Activated CD4-positive, CD25-positive, alpha-beta regulatory T cell treated with anti-CD3 and anti-CD28 coated beads, Interleukin-2, amount 50 U/mL, for 24 hours (primary cell): ENCODE measurements at regions not wholly inside any gene's neighbourhood (a gene's known extent, or its start where the extent isn't known, plus 50 kb on each side); places are given as distances from the start of the nearest gene placed in this dataset.

Source experiments
- ATAC-seq, 2 donors: fragments of 150-1000 bp; cut with Tn5 transposase; one replicate each; pipeline ENCODE4 v1.10.0; 2021; ENCODE audit warnings: mild to moderate bottlenecking in 1 of 2, moderate library complexity in 1 of 2

GRCh38 chr11:81497202-81497804 lies 1236.4 kb downstream of the FAM181B start:
- no peak for ATAC-seq

- ATAC-seq = no peak
Measured at GRCh38 chr11:81496601-81497000, 1237.1 kb downstream of the FAM181B start.

GRCh38 chr11:81495699-81496292 lies 1237.9 kb downstream of the FAM181B start:
- no peak for ATAC-seq

- no peak for ATAC-seq
Measured at GRCh38 chr11:81494431-81494830, 1239.2 kb downstream of the FAM181B start.

- ATAC-seq = no peak
Measured at GRCh38 chr11:81492923-81493445, 1240.7 kb downstream of the FAM181B start.

- ATAC-seq = no peak
Measured at GRCh38 chr11:81487109-81487508, 1246.6 kb downstream of the FAM181B start.

GRCh38 chr11:81484196-81484595 lies 1249.5 kb downstream of the FAM181B start:
- ATAC-seq = no peak

- no peak for ATAC-seq
Measured at GRCh38 chr11:81477277-81477676, 1256.4 kb downstream of the FAM181B start.

- ATAC-seq = no peak
Measured at GRCh38 chr11:81476345-81476744, 1257.3 kb downstream of the FAM181B start.

GRCh38 chr11:81472646-81473045 lies 1261.0 kb downstream of the FAM181B start:
- no peak for ATAC-seq

- no peak for ATAC-seq
Measured at GRCh38 chr11:81470446-81470845, 1263.2 kb downstream of the FAM181B start.

- ATAC-seq = no peak
Measured at GRCh38 chr11:81459766-81460306, 1273.8 kb downstream of the FAM181B start.

- no peak for ATAC-seq
Measured at GRCh38 chr11:81449588-81450156, 1284.0 kb downstream of the FAM181B start.

GRCh38 chr11:81444297-81444696 lies 1289.4 kb downstream of the FAM181B start:
- ATAC-seq = no peak

GRCh38 chr11:81432333-81432732 lies 1301.3 kb downstream of the FAM181B start:
- no peak for ATAC-seq

- ATAC-seq = no peak
Measured at GRCh38 chr11:81424822-81425221, 1308.8 kb downstream of the FAM181B start.

GRCh38 chr11:81422402-81422801 lies 1311.3 kb downstream of the FAM181B start:
- no peak for ATAC-seq

- no peak for ATAC-seq
Measured at GRCh38 chr11:81421251-81421860, 1312.3 kb downstream of the FAM181B start.

- no peak for ATAC-seq
Measured at GRCh38 chr11:81420668-81421250, 1312.9 kb downstream of the FAM181B start.

- no peak for ATAC-seq
Measured at GRCh38 chr11:81397316-81397715, 1336.3 kb downstream of the FAM181B start.

GRCh38 chr11:81394311-81394710 lies 1339.4 kb downstream of the FAM181B start:
- no peak for ATAC-seq

- ATAC-seq = no peak
Measured at GRCh38 chr11:81388326-81388725, 1345.3 kb downstream of the FAM181B start.

GRCh38 chr11:81380395-81380794 lies 1353.3 kb downstream of the FAM181B start:
- ATAC-seq = no peak
